Midbrain (tissue), 1 donor: ENCODE measurements at regions not wholly inside any gene's neighbourhood (a gene's known extent, or its start where the extent isn't known, plus 50 kb on each side); places are given as distances from the start of the nearest gene placed in this dataset.
"Not testable (repeated sequence)": the region's sequence is repeated elsewhere in the genome, so short reads cannot be mapped to it uniquely, and the experiment has no call there.

Source experiments
- DNase-seq: peaks from one replicate; lab custom pipeline; 2025; lab: John Stamatoyannopoulos, UW

DNA sequence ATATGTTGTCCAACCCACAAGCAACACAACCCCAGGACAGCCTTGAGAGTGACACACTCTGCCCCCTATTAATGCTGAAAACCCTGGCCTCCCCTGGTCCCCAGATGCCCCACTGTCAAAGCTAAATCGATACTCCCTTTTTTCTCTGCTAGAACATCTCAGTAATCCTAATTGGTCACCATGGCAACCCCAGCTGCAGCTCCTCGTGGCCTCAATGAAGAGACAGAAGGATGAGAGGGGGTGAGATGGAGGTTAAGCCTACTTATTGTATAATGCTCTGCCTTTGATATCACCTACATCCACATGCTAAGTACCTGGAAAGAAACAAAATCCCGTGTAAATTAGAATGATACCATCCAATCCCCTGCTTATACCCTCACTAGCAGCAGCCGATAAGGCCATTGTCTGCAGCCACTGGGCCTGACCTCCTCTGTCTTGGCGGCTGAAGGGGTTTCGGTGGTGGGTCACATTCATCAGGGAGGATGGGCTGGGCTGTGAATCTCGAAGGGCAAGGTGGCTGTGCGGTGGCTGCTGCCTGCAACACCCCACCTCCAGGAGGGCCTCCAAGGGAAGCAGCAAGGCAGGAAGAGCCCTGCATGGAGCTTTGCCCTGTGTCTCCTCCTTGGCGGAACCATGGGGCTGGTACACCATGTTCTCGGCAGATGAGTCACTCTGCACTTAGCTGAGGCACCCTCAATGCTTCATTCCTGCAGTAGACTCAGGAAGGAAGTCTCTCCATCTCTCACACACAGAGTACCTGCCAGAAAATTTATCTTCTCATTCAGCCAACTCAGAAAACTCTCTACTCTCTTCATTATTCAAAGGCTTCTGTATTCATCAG lies 399.5 kb downstream of the BUD13 start:
- peak; percentile 4 for DNase-seq

DNA sequence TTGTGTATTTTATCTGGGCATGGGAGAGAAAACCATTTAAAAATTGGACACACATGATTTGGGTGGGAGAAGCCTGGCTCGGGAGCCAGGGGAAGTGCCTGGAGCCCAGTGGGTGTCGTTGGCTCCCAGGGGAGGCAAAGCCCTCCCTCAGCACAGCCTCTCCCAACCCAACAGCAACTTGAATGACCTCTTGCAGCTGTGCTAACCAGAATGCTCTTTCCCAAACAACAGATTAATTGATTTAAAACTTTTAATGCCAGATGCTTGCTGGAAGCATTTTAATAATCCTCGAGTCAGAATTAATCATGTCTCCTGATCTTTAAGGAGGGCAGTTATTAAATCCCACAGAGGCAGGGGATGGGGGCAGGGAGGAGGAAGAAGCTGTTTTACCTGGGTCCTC lies 401.6 kb downstream of the BUD13 start:
- DNase-seq = no peak

DNA sequence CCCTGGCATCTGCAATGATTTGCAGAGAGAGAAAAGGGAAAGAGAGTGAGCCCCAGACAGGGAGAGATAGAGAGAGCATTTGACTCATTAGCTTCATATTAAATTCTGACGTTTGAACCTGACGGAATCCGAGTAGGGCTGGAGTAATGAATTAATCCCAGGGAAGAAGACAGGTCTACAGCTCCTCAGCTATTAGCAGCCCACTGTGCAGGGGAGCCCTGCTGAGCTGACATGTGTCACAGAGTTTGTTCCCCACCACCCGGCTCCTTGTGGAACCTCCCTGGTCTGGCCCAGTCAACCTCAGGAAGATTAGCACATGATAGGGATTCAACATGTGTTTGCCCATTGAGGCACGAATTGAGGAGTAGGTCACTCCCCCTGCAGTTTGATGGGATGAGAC lies 404.0 kb downstream of the BUD13 start:
- no peak for DNase-seq

GRCh38 chr11:116366980-116367645 lies 405.7 kb downstream of the BUD13 start:
- no peak for DNase-seq

- no peak for DNase-seq
Measured at GRCh38 chr11:116366451-116366850, 406.3 kb downstream of the BUD13 start.

- DNase-seq = not testable (repeated sequence)
Measured at GRCh38 chr11:116364925-116365324, 407.9 kb downstream of the BUD13 start.

GRCh38 chr11:116364348-116364747 lies 408.4 kb downstream of the BUD13 start:
- no peak for DNase-seq

DNA sequence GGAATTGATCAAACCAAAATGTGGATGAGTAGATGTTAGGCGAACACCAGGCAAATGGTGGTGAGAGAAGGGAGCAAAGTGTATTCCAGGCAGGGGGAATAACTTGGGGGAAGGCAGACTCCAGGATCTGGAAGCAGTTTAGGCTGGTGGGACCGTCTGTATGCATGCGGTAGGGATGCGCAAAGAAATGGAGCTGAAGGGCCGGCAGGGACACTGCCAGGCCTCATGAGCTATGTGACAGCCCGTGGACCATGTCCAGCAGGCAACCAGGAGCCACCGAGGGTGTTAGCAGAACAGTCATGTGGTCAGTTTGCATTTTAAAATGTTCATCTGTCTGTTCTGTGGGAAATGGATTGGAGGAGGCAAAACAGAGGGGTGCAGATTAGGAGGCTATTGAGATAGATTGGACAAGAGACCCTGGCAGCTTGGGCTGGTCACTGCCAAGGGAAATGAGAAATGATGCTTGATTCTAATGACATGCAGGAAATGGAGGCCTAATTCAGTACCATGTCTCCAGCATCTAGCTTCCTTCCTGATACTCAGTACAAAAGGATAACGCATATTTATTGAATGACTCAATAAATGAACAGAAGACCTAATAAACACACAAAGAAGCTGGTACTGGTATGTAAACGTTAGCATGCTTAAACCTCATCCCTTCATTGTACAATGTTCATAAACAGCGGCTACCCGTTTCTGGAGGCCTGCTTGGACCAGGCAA lies 412.4 kb downstream of the BUD13 start:
- no peak for DNase-seq

- DNase-seq = no peak
Measured at GRCh38 chr11:116357784-116358544, 414.8 kb downstream of the BUD13 start.

DNA sequence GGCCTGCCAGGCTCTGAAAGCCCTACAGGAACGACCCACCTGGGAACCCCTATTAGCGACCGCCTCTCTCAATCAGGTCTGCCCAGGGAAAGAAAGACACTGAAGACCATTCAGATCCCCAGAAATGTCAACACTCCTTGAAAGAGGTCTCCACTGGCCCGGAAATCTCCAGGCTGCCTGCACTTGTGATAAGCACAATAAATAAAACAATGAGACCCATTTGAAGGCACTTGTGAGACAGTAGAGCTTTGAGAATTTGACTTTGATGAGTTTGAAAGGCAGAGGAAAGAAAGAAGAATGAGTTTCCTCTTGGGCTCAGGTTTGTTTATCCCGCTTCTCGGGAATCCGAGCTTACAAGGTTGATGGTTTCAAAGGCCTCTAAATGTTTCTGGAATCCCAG lies 416.3 kb downstream of the BUD13 start:
- DNase-seq = no peak

GRCh38 chr11:116355104-116355503 lies 417.7 kb downstream of the BUD13 start:
- no peak for DNase-seq

DNA sequence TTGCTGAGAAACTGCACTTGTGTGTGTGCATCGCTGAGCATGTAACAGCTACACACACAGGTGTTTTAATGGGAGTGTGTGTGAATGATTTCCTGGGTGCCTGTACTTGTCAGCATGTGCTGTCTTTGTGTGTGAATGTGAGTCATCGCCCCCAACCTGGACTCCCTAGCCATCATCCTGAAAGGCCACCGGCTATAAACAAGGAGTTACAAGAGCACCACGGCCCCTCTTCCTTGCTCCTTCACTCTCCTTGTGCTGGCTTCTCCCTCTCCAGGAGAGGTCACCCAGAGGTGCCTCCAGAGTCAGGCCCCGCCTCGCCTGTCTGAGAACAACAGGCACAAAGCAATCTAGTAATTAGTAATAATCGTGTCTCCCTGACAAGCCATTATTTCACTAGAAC lies 419.2 kb downstream of the BUD13 start:
- DNase-seq = no peak

- DNase-seq = no peak
Measured at GRCh38 chr11:116352881-116353280, 419.9 kb downstream of the BUD13 start.

DNA sequence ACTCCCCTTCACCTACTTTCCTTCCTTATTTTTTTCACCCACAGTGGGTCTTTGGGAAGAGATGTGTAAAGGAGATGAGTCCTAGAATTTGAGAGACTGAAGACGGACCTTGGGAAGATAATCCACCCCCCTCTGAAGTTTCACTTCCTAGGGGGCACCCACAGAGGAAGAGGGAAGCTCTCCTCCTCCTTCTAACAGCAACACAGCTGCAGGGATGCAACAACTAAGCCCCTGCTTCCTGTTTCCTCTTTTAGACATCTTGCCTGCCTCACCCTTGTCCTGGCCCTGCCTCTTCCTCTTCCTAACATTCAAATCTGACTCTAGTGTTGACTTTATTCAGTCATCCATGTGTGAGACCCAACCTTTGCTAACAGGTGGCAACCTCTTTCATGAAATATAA lies 424.6 kb downstream of the BUD13 start:
- peak; percentile 9 for DNase-seq

GRCh38 chr11:116345575-116345974 lies 427.2 kb downstream of the BUD13 start:
- DNase-seq = no peak

DNA sequence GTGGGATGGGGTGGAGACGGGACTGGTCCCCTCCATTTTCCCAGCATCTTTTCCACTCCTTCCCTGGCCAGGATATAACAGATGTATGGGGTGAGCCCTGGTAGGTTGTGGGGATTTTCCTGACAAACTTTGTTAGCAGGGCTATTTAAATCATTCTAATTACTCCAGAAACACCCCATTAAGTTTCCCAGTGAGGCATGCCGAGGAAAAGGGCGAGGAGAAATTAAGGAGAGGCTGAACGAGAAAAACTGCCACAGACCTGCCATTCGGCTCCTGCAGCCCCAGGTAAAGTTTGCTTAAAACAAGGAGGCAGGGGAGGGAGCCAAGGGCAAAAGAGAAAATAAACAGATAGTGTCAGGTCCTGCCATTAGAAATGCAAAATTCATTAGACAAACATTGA lies 428.2 kb downstream of the BUD13 start:
- no peak for DNase-seq

GRCh38 chr11:116343270-116343669 lies 429.5 kb downstream of the BUD13 start:
- DNase-seq = no peak

DNA sequence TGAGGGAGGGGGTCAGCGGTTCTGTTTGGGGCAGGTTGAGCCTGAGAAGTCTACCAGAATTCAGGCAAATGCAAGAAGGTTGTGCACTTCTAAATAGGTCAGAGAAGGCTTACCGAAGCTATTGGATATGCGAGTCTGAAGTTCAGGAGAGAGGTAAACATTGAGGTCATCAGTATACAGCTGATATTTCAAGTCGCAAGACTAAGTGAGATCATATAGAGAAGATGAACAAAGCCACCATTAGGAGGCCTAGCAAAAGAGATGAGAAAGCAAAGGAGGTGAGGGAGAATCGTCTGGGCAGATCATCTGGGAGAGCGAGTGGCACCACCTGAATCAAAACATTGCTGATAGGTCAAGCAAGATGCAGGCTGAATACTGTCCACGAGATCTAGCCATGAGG lies 430.6 kb downstream of the BUD13 start:
- no peak for DNase-seq

DNA sequence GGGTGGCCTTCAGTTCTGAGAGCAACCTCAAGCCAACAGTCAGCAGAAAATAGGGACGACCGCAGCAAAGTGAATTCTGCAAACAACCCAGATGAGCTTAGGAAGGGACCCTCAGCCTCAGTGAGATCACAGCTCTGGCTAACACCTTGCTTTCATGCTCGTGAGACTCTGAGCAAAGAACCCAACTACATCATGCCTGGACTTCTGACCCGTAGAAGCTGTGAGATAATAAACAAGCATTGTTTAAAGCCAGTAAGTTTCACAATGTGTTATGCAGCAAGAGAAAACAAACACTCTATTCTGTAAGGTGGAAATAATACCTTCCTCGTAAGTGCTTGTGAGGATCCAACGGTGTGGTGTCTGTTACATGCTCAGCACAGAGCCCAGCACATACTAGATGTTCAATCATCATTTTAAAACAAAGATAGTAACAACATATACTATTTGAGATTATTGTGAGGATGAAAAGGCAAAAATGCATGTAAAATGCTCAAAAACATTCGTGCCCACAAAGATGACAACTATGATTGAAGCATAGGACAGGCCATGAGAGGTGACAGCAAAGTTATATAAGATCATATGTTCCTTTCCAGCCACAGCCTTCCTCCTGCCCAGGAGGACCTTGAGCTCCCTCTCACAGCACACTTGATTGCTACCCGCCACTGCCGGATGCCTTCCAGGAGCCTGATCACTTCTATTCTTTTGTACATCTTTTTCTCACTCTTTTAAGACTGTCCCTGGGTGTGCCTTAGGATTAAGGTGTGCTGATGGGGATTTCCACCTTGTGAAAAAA lies 433.3 kb downstream of the BUD13 start:
- DNase-seq = no peak

- not testable (repeated sequence) for DNase-seq
Measured at GRCh38 chr11:116338500-116338899, 434.3 kb downstream of the BUD13 start.

GRCh38 chr11:116336540-116336939 lies 436.2 kb downstream of the BUD13 start:
- DNase-seq = no peak
